GDM1 (cell line): ENCODE measurements at regions not wholly inside any gene's neighbourhood (a gene's known extent, or its start where the extent isn't known, plus 50 kb on each side); places are given as distances from the start of the nearest gene placed in this dataset.

Source experiments
- DNase-seq: peaks from one replicate; lab custom pipeline; 2025; lab: John Stamatoyannopoulos, UW

GRCh38 chr2:174668075-174668474 is 70.5 kb upstream of the WIPF1 start:
- DNase-seq: no peak

- peak; percentile 33 for DNase-seq
Measured at GRCh38 chr2:174667250-174667860, 69.8 kb upstream of the WIPF1 start.

- DNase-seq: no peak
Measured at GRCh38 chr2:174666845-174667244, 69.2 kb upstream of the WIPF1 start.

- DNase-seq: no peak
Measured at GRCh38 chr2:174666312-174666711, 68.7 kb upstream of the WIPF1 start.

- DNase-seq: no peak
Measured at GRCh38 chr2:174664084-174664759, 66.6 kb upstream of the WIPF1 start.

GRCh38 chr2:174663550-174663949 is 65.9 kb upstream of the WIPF1 start:
- DNase-seq: peak; percentile 68

- DNase-seq: no peak
Measured at GRCh38 chr2:174662859-174663258, 65.3 kb upstream of the WIPF1 start.

GRCh38 chr2:174662459-174662858 is 64.9 kb upstream of the WIPF1 start:
- DNase-seq: no peak

GRCh38 chr2:174660984-174661675 is 63.5 kb upstream of the WIPF1 start:
- no peak for DNase-seq

- no peak for DNase-seq
Measured at GRCh38 chr2:174659069-174659900, 61.7 kb upstream of the WIPF1 start.

- no peak for DNase-seq
Measured at GRCh38 chr2:174656676-174657176, 59.1 kb upstream of the WIPF1 start.

GRCh38 chr2:174656035-174656434 is 58.4 kb upstream of the WIPF1 start:
- DNase-seq: no peak

GRCh38 chr2:174654419-174654941 is 56.9 kb upstream of the WIPF1 start:
- DNase-seq: no peak

- DNase-seq: no peak
Measured at GRCh38 chr2:174648896-174649295, 51.3 kb upstream of the WIPF1 start.
